ENCODE measurements at regions not wholly inside any gene's neighbourhood (a gene's known extent, or its start where the extent isn't known, plus 50 kb on each side); places are given as distances from the start of the nearest gene placed in this dataset.

GRCh38 chr20:19026121-19026878 is 186.1 kb upstream of the SLC24A3 start:
- Mint-ChIP-seq H3K36me3 (no peaks in the 10 kb centered on the region), H3K9me3 (peaks cover under 1 to 4% (median 3%) of the 10 kb centered on the region in 7 donors), H3K4me3 (no peak overlapping the region), H3K27me3 (ENCODE audit: low read depth in 3 of 3) (no peaks in the 10 kb centered on the region), H3K27ac (no peak overlapping the region), H3K4me1 (no peaks in the 10 kb centered on the region)
- Histone ChIP-seq H3K36me3 (replicated peaks in 1 of 2; ENCODE audit: control insufficient read depth in 1 of 2, insufficient read depth in 2 of 2, low read length in 2 of 2) (no peaks in the 10 kb centered on the region), H3K9me3 (replicated peaks in 1 of 2; ENCODE audit: control insufficient read depth in 1 of 2, insufficient read depth in 1 of 2, low read length in 2 of 2) (peaks cover 0 to 3% of the 10 kb centered on the region in 2 donors), H3K4me3 (replicated peaks in 1 of 3; ENCODE audit: low read depth in 2 of 3, low read length in 3 of 3) (no peak overlapping the region), H3K4me1 (ENCODE audit: control insufficient read depth in 1 of 2, insufficient read depth in 2 of 2, low read length in 2 of 2) (no peaks in the 10 kb centered on the region), H2AFZ (ENCODE audit: insufficient read depth, low read depth, low read length, poor library complexity, severe bottlenecking) (no peak overlapping the region), H3K9ac (ENCODE audit: insufficient read depth, low read length, poor library complexity, severe bottlenecking) (no peak overlapping the region), H3K4me2 (replicated peaks; ENCODE audit: extremely low read depth, low read length, poor library complexity, severe bottlenecking) (no peak overlapping the region), H3K79me2 (ENCODE audit: insufficient read depth, low read length) (no peaks in the 10 kb centered on the region), H3K27ac (ENCODE audit: low read depth in 1 of 2, low read length in 2 of 2) (no peak overlapping the region), H4K20me1 (ENCODE audit: insufficient read depth, low read length) (no peaks in the 10 kb centered on the region), H3K27me3 (ENCODE audit: control insufficient read depth in 2 of 2, insufficient read depth in 2 of 2, low read length in 2 of 2) (no peaks in the 10 kb centered on the region)
- TF ChIP-seq CTCF (IDR thresholded peaks at IDR 0.05), result no peak
- intact Hi-C loops (cut with micrococcal nuclease), result no loop called here
- DNase-seq, result no peak
- WGBS (ENCODE audit: insufficient coverage), result 90% methylated on average over 7 of the region's 13 CpGs

GRCh38 chr20:19026901-19027644 is 185.4 kb upstream of the SLC24A3 start:
- Mint-ChIP-seq H3K27me3 (ENCODE audit: low read depth in 3 of 3) (peaks cover 0 to 2% (median 1%) of the 10 kb centered on the region in 3 donors), H3K4me1 (no peaks in the 10 kb centered on the region), H3K9me3 (peaks cover 0 to 3% (median 0%) of the 10 kb centered on the region in 7 donors), H3K4me3 (no peak overlapping the region), H3K27ac (no peak overlapping the region), H3K36me3 (no peaks in the 10 kb centered on the region)
- DNase-seq, result no peak
- H3K27ac ChIP-seq (ENCODE audit: low read depth in 1 of 2, low read length in 2 of 2), result no peak overlapping the region
- H4K20me1 ChIP-seq (ENCODE audit: insufficient read depth, low read length), result no peaks in the 10 kb centered on the region
- H3K36me3 ChIP-seq (replicated peaks in 1 of 2; ENCODE audit: control insufficient read depth in 1 of 2, insufficient read depth in 2 of 2, low read length in 2 of 2), result no peaks in the 10 kb centered on the region
- no peak overlapping the region for H3K9ac ChIP-seq (ENCODE audit: insufficient read depth, low read length, poor library complexity, severe bottlenecking)
- no peaks in the 10 kb centered on the region for H3K4me1 ChIP-seq (ENCODE audit: control insufficient read depth in 1 of 2, insufficient read depth in 2 of 2, low read length in 2 of 2)
- H3K27me3 ChIP-seq (ENCODE audit: control insufficient read depth in 2 of 2, insufficient read depth in 2 of 2, low read length in 2 of 2), result no peaks in the 10 kb centered on the region
- no peak overlapping the region for H2AFZ ChIP-seq (ENCODE audit: insufficient read depth, low read depth, low read length, poor library complexity, severe bottlenecking)
- WGBS (ENCODE audit: insufficient coverage), result 81% methylated on average over 9 of the region's 11 CpGs
- H3K4me2 ChIP-seq (replicated peaks; ENCODE audit: extremely low read depth, low read length, poor library complexity, severe bottlenecking), result no peak overlapping the region
- H3K79me2 ChIP-seq (ENCODE audit: insufficient read depth, low read length), result no peaks in the 10 kb centered on the region
- H3K9me3 ChIP-seq (replicated peaks in 1 of 2; ENCODE audit: control insufficient read depth in 1 of 2, insufficient read depth in 1 of 2, low read length in 2 of 2), result no peaks in the 10 kb centered on the region
- TF ChIP-seq CTCF (IDR thresholded peaks at IDR 0.05), result no peak
- no peak overlapping the region for H3K4me3 ChIP-seq (replicated peaks in 1 of 3; ENCODE audit: low read depth in 2 of 3, low read length in 3 of 3)
- intact Hi-C loops (cut with micrococcal nuclease), result no loop called here

Data from CD14-positive monocyte (primary cell).